ENCODE measurements at regions not wholly inside any gene's neighbourhood (a gene's known extent, or its start where the extent isn't known, plus 50 kb on each side); places are given as distances from the start of the nearest gene placed in this dataset.

DNA sequence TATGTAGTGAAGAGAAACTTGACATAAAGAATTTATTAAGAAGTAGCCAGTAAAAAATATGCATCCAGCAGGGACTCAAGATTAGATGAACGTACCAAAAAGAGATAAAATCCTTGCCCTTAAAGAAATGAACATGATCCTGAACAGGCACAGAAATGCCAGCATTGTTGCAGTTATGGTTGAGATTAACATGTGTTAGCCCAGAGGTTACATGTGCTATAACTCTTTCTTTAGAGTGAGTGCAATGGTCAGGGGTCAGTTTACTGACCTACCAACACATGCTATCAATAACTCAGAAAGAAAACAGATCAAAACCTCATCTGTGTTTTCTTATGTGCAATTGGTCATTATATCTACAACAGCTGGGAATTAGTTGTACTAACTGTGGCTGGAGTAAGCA, 166.1 kb upstream of the NDST3 start:
- 89 to 100% methylated on average over 1 of the region's 1 CpG for WGBS, 2 experiments (ENCODE audit: insufficient coverage in 1 of 2, insufficient read length in 1 of 2)
- H3K27ac Mint-ChIP-seq: peak overlapping the region; percentile 13
- H3K9me3 Mint-ChIP-seq: no peaks in the 10 kb centered on the region

DNA sequence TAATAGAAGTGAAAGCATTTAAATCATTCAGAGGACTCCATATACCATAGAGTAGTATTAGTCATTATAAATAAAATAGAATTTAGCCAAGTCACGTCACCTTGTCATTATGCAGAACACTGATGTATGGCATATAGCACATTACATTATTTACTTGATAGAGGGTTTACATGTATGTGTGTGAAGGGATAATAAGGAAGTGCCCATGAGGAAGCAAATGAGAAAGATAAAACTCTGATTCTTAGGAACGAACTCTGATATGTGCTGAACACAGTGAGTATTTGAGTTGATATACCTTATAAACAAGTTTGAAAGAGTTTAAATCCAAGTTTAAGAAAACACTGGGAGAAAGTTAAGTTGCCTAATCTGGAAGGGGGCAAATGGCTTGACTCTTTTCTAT, 160.5 kb upstream of the NDST3 start:
- no peak for DNase-seq
- no peak overlapping the region for H3K27ac Mint-ChIP-seq
- 99 to 100% methylated on average over 1 to 2 of the region's 2 CpGs for WGBS, 2 experiments (ENCODE audit: insufficient coverage in 1 of 2, insufficient read length in 1 of 2)
- peaks cover 10% of the 10 kb centered on the region for H3K4me1 Mint-ChIP-seq
- H3K4me3 Mint-ChIP-seq: no peak overlapping the region
- H3K27me3 ChIP-seq (ENCODE audit: control insufficient read depth, insufficient read depth, low read length, poor library complexity, severe bottlenecking): no peaks in the 10 kb centered on the region
- no peaks in the 10 kb centered on the region for H3K27me3 Mint-ChIP-seq (ENCODE audit: insufficient read depth)
- no peak for TF ChIP-seq CTCF (conservative IDR thresholded peaks at IDR 0.05)
- H3K9ac ChIP-seq (ENCODE audit: extremely low read depth, low read length, poor library complexity, severe bottlenecking): no peak overlapping the region
- no peak overlapping the region for H3K4me3 ChIP-seq (ENCODE audit: low read length)
- no peaks in the 10 kb centered on the region for H3K9me3 Mint-ChIP-seq
- H3K9me3 ChIP-seq (ENCODE audit: control insufficient read depth, low read length): no peaks in the 10 kb centered on the region
- H3K36me3 ChIP-seq (ENCODE audit: control insufficient read depth, insufficient read depth, low read length): no peaks in the 10 kb centered on the region
- no peak overlapping the region for H3K27ac ChIP-seq (ENCODE audit: low read depth, low read length)
- no peaks in the 10 kb centered on the region for H3K36me3 Mint-ChIP-seq (ENCODE audit: low read depth)
- no peaks in the 10 kb centered on the region for H3K4me1 ChIP-seq (ENCODE audit: control insufficient read depth, insufficient read depth, low read length)

More for the DNA sequence above, 166.1 kb upstream of the NDST3 start:
- TF ChIP-seq CTCF (conservative IDR thresholded peaks at IDR 0.05): no peak
- Mint-ChIP-seq H3K4me1 (peaks cover 8% of the 10 kb centered on the region), H3K36me3 (ENCODE audit: low read depth) (no peaks in the 10 kb centered on the region), H3K4me3 (no peak overlapping the region), H3K27me3 (ENCODE audit: insufficient read depth) (no peaks in the 10 kb centered on the region)
- H3K9ac ChIP-seq (ENCODE audit: extremely low read depth, low read length, poor library complexity, severe bottlenecking): no peak overlapping the region
- no peaks in the 10 kb centered on the region for H3K4me1 ChIP-seq (ENCODE audit: control insufficient read depth, insufficient read depth, low read length)
- no peak overlapping the region for H3K27ac ChIP-seq (ENCODE audit: low read depth, low read length)
- H3K9me3 ChIP-seq (ENCODE audit: control insufficient read depth, low read length): no peaks in the 10 kb centered on the region
- DNase-seq: no peak
- H3K27me3 ChIP-seq (ENCODE audit: control insufficient read depth, insufficient read depth, low read length, poor library complexity, severe bottlenecking): no peaks in the 10 kb centered on the region
- no peak overlapping the region for H3K4me3 ChIP-seq (ENCODE audit: low read length)
- no peaks in the 10 kb centered on the region for H3K36me3 ChIP-seq (ENCODE audit: control insufficient read depth, insufficient read depth, low read length)

DNA sequence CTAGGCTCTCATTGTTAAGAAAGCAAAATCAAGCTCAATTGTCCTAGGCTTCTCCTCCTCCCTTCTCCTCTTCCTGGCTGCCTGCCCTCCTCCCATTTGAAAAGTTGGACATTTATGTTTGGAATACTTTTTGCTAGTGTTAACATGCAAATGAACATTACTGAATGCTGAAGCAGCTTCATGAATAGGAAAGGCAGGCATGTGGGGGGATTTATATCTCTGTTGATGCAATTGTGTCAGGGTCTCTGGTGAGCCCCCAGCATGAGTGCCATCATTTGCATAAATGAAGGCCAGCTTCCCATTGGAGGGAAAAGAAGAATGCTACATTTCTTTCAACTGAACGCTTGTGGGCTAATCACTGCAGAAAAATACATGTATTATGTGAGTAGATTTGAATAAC, 160.1 kb upstream of the NDST3 start:
- Mint-ChIP-seq H3K4me3 (no peak overlapping the region), H3K9me3 (no peaks in the 10 kb centered on the region), H3K4me1 (peaks cover 10% of the 10 kb centered on the region), H3K27me3 (ENCODE audit: insufficient read depth) (no peaks in the 10 kb centered on the region), H3K27ac (no peak overlapping the region), H3K36me3 (ENCODE audit: low read depth) (no peaks in the 10 kb centered on the region)
- Histone ChIP-seq H3K27me3 (ENCODE audit: control insufficient read depth, insufficient read depth, low read length, poor library complexity, severe bottlenecking) (no peaks in the 10 kb centered on the region), H3K27ac (ENCODE audit: low read depth, low read length) (no peak overlapping the region), H3K9ac (ENCODE audit: extremely low read depth, low read length, poor library complexity, severe bottlenecking) (no peak overlapping the region), H3K9me3 (ENCODE audit: control insufficient read depth, low read length) (no peaks in the 10 kb centered on the region), H3K4me1 (ENCODE audit: control insufficient read depth, insufficient read depth, low read length) (no peaks in the 10 kb centered on the region), H3K4me3 (ENCODE audit: low read length) (no peak overlapping the region), H3K36me3 (ENCODE audit: control insufficient read depth, insufficient read depth, low read length) (no peaks in the 10 kb centered on the region)
- TF ChIP-seq CTCF (conservative IDR thresholded peaks at IDR 0.05): no peak
- WGBS, 2 experiments (ENCODE audit: insufficient coverage in 1 of 2, insufficient read length in 1 of 2): 84% methylated on average over 1 of the region's 1 CpG; no CpG with 5 or more reads in 1 of the 2 experiments
- DNase-seq: no peak
